ENCODE measurements at regions not wholly inside any gene's neighbourhood (a gene's known extent, or its start where the extent isn't known, plus 50 kb on each side); places are given as distances from the start of the nearest gene placed in this dataset.
"Not testable (repeated sequence)": the region's sequence is repeated elsewhere in the genome, so short reads cannot be mapped to it uniquely, and the experiment has no call there.

DNA sequence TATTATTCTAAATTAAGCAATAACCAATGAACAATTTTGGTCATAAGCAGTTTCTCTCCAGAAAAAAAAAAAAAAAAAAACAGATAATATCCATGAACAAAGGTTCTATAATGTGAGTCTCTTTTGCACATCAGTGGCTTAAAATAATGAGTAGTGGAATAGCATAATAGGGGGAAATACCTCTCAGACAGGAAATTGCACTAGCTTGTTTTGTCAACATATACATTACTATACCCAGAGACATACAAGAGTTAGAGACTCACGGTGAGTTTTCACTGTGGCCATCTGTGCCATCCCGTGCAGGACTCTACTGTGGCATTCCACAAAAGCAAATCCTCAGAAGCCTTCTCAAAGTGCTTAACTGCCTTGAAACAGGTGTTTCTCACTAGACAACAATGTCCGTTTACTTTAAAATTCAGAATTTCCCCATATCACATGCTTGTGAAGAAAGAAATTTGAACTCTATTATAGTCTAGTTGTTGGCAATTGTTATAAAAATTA is 697.9 kb downstream of the USP25 start:
- no peak for DNase-seq

DNA sequence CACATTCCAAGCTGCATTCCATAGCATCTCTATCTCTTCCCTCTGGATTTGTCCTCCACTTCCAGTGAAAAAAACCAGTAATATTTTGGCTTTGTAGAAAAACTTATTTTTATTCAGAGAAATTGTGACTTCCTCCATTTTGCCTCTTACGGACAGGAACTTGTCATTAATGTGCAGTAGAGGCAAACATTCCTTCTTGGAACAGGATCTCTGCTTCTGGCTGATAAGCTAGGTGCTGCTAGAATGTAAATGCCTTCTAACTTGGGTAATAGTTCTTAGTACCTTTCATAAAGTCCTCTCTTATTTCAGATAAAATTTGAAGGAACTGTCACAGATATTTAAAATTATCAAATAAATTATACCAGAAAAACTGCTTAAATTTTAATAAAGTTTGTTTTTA is 707.8 kb downstream of the USP25 start:
- no peak for DNase-seq

DNA sequence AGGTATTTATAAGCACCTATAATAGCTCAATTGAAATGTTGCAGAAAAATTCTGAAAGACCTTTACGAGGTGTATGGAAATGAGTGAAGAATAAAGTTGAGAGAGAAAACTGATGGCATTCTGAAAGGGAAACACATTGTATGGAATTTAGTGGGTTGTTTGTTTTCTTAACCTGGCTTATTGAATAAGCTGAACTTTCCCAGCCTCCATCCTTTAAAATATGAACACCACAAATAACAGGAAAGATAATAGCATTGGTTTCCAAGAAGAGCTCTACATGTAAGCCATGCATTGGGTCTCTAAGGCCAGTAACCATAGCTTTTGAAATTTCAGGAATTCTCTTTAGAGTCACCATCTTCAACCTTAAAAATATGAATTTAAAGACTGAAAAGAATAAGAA is 709.0 kb downstream of the USP25 start:
- DNase-seq, result no peak

DNA sequence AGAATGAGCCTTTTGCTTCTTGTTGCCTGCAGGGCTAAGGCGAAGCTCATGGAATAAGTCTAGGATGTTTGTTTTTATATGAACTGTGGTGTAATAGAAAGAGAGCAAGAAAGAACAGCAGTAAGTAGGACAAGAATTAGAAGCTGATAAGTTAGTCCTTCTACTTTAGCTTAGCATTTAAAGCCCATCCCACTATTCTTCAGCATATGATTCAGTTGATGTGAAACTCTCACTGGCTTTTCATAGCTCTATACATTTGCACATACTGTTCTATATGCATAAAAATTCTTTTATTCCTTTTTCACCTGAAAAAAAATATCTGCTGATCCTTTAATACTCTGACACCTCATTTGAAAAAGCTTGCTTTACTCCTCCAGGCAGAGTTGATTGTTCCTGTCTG is 712.0 kb downstream of the USP25 start:
- DNase-seq, result no peak

DNA sequence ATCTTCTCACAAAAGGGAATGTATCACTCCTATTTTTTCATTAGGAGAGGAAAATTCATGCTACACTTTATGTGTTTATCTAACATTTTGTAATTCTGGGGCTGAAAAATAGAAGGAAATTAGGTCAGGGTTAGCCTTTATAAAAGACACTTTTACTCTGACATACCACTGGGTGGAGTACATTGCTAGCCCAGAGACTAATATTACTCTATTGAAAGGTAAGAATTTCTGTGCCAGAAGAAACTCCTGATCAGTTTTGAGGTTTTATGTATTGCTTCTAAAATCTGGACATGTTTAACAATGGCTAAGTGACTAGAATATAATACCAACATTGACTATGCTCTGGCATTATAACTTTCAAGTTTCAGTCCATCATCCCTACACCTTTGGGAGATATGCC is 724.6 kb downstream of the USP25 start:
- DNase-seq, result no peak

DNA sequence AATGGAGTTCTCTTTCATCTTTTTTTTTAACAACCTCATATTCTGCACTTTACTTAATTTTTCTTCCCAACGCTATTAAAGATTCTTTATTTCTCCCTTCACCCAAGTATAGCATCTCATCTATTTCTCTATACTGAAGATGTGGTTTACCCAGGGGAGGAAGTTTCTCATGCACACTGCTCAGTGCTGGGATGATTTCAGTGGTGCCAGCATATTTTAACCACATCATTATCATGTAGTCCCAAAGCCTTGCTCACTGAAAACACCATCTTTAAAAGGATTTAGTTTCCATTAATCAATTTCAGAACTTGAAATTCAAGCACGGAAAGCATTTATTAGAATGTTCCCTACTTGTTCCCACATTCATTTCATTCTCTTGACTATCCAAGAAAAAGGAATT is 725.7 kb downstream of the USP25 start:
- no peak for DNase-seq

DNA sequence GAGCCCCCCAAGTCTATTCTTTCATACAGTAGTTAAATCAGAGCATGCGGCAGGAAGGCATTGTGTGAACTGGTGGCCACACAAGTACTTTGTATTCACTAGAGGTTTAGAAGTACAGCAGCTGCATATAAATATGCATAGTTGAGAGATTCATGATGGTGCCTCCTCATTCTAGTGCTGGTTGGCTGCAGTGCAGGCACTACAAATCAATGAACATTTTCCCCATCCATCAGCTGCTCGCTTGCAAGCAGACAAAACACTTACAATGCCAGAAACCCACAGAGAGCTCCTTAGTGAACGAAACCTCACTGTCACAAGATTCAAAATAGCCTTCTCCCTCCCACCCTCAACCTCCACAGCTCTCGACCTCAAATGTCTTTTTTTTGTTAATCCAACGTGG is 726.2 kb downstream of the USP25 start:
- no peak for DNase-seq

DNA sequence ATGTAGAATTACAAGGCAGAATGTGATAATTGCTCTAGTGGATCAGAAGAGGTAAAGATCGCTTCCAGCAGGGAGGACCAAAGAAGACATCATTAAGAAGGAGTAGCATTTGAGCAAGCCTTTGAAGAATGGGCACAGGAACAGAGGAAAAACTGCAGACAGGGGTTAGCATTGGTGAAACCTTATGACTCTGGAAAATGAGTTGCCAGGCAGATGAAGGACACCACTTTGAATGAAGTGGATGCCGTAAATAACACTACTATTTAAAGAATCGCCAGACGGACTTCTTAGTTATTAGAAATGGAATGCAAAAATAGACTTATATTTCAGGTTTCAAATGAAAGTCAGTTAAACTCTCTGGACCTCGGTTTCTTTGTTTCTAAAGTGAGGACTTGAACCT is 727.7 kb downstream of the USP25 start:
- DNase-seq, result no peak

DNA sequence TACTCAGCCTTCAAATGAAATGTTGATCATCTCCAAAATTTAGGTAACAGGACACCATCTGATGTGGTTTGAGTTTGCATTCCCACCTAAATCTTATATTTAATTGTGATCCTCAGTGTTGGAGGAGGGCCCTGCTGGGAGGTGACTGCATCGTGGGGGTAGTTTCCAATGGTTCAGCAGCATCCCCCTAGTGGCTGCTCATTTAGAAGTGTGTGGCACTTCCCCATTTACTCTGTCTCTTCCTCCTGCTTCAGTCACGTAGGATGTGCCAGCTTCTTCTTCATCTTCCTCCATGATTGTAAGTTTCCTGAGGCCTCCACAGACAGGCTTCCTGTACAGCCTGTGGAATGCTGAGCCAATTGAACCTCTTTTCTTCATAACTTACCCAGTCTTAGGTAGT is 731.2 kb downstream of the USP25 start:
- no peak for DNase-seq

DNA sequence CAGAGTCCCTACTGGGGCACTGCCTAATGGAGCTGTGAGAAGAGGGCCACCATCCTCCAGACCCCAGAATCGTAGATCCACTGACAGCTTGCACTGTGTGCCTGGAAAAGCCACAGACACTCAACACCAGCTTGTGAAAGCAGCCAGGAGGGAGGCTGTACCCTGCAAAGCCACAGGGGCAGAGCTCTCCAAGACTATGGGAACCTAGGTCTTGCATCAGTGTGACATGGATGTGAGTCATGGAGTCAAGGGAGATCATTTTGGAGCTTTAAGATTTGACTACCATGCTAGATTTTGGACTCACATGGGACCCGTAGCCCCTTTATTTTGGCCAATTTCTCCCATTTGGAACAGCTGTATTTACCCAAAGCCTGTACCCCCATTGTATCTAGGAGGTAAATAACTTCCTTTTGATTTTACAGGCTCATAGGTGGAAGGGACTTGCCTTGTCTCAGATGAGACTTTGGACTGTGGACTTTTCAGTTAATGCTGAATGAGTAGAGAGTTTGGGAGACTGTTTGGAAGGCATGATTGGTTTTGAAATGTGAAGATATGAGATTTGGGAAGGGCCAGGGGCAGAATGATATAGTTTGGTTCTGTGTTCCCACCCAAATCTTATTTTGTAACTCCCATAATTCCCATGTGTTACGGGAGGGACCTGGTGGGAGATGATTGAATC is 734.6 kb downstream of the USP25 start:
- DNase-seq, result not testable (repeated sequence)

DNA sequence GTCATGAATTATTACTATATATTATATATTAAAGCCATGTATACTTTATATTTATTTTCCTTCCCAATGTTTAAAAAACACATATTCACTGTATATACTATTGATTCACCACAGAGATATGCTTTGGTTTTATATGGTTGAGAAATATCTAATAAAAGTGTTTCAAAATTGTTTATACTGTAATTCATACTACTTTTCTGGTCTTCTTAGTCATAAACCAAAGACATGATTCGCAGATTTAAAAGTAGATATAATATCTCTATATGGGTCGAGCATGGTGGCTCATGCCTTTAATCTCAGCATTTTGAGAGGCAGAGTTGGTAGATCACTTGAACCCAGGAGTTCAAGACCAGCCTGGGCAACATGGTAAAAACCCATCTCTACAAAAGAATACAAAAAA is 738.4 kb downstream of the USP25 start:
- no peak for DNase-seq

DNA sequence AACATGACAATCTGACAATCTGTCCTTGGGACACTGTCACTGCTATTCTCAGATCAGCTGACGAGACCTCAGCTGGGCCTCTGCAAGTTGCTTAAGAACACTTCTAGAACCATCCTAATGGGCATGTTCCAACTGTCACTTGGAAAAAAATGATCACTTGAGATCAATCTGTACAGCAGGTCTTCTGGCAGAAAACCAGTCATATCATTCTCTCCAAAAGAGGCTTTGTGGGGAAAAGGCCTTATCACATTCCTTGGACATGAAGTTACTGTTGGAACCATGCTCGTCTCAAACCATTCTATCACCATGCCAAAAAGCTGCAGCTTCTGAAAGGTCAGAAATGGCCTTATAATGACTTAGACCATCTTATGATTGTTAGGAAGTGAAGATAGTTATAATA is 744.2 kb downstream of the USP25 start:
- no peak for DNase-seq

DNA sequence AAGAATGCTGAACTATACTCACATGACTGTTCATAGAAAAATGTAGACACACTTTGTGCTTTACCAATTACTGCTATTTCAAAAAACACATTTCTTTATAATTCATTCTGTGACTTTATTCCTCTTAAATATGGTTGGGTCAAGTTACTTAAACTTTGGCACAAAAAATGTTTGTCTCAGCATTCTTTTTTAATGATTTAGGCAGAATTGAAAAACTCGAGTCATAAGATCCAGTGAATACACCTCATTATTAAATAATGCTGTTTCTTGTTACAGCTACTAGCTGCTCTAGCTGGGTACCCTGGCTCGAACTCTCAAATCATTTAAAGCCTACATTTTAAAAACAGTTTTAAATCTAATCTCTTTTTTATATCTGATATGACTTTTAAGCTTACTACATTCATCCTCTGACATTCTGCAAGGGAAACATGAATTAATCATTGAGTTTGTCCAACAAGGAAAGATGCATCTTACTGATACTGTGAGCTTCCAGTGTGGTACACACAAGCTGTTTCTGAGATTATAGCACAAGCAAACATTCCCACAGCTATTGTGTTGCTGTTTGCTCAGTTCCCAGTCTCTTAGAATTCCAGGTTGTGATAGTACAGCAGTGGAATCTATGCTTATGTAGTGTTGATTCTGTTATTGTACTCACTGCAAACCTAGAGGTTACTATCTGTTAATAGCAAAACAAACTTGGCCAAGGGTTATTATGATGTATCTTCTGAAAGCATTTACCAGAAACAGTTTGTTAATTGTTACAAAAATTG is 746.5 kb downstream of the USP25 start:
- no peak for DNase-seq

DNA sequence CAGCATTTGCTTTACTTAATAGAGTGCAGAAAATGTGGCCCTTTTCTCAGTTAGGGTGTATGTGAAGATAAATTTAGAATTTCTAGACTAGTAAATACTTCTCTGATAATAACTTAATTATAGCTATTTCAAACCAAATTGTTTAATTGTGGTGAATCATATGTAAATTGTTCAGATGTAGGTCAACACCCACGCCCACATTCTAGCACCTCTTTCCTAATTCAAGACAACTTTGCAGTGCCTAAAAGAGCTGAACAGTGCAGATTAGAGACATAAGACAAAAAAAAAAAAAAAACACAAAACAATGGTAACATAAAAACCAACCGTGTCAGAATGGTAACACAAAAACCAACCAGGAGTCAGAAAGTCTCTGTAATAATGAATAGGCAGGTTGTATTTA is 758.3 kb downstream of the USP25 start:
- no peak for DNase-seq

DNA sequence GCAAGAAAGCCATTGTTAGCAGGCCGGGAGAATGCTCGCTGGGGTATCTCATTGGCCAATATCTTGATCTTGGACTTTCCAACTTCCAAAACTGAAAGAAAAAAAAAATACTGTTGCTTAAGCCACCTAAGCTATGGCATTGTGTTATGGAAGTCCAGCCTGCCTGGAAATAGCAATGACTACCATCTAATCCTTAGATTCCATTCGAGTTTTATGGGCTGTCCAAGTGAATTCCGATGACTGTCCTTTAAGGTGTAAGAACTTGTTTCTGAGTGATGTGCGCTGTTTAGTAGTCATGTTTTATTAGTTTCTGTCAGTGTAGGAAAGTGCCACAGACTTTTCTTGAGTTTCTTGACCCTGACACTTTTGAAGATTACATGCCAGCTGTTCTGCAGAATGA is 762.6 kb downstream of the USP25 start:
- DNase-seq, result no peak

DNA sequence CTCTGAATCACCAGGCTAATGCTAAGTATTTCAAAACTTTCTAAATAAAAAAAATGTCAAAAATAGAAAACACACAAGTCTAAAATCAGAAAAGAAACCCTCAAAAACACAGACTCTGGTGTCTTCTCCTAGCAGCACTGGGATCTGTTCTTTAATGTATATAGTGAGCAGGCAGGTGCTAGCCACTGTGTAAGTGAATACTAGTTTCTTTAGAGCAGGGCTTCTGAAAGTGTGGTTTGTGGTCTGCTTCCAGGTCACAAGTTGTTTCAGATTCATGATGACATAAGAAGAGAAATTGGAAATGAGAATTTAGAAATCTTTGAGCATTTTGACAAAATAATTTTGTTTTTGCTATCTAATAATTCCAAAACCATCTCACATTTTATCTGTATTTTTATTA is 763.1 kb downstream of the USP25 start:
- no peak for DNase-seq

DNA sequence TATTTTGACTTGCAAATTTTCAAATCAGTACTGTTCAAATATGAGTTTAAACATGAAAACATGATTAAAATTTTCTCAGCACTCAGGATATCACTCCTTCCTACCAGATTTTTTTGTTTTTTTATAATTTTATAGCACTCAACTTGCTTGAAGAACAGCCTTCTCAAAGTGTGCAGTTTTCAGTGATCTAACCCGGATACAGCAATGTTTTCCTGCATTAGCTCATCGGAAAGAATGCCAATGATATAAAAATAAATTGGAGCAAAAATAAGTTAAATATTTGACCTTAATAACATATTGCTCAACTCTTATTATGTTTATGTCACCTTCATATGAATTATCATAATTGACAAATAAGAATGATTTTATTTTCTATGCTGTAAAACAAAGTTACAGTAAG is 766.8 kb downstream of the USP25 start:
- DNase-seq, result no peak

DNA sequence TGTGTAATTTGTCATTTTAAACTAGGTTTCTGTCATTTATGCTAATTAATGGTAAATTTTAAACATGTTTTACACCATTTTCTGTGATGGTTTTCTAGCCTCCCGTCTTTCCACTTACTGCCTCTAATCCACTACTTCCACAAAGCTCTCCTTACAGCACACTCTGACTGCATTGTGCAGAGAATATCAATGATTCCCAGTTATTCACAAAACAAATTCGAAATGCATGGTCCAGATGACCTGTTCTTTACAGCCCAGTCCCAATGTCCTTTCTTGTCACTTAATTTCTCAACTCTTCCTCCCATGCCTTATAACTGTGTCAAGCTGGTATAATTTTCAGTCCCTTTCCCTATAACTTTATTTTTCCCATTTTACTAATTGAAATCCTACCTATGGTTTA is 770.5 kb downstream of the USP25 start:
- DNase-seq, result no peak

DNA sequence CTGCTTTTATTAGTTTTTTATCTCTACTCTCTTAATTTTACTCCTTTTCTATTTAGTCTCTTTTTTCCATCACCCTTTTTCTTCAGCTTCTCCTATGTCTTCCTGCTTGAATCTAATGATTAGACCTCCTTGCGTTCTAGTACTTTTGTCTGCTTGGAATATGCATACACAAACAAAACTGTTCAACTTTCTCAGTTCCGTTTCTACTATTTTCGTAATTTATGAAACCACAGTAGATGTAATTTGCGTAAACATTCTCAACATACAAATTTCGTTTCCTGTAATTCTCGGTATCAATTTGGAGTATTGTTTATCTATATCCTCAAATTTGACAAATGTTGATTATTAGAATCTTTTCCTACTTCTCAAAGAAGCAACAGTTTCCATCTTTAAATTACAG is 772.5 kb downstream of the USP25 start:
- DNase-seq, result no peak

DNA sequence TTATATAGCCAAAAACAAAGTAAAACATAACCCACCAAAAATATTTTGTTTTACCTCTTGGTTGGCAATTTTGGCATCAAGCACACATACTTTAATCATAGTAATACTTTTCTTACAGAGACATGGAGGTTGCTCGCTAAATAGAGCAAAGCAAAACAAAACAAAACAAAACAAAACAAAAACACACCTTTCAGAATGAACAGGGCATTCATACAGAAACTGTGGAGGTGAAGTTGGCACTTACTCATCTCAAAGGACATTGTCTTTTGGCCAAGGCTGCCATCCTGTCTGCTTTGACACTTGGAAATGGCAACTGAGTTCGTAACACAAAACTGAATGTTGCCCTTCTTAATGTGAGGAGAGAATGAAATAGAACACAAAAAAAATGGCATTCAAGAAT is 773.1 kb downstream of the USP25 start:
- no peak for DNase-seq

DNA sequence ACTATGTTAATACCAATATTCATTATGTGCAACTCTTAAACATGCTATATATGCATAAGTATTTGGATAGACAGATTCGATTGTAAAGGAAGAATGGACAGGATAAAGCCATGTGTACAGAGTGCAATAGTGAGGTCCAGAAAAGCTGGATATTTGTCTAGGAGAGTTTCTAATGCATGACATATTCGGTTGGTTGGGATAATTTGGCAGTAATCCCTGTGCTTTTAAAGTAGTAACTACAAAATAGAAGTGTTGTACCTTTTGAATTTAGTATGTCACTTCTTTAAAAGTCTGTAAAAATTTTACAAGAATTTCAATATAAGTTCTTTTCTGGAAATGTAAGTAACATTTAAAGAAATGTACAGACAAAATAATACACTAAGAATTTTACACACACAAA is 774.5 kb downstream of the USP25 start:
- no peak for DNase-seq

DNA sequence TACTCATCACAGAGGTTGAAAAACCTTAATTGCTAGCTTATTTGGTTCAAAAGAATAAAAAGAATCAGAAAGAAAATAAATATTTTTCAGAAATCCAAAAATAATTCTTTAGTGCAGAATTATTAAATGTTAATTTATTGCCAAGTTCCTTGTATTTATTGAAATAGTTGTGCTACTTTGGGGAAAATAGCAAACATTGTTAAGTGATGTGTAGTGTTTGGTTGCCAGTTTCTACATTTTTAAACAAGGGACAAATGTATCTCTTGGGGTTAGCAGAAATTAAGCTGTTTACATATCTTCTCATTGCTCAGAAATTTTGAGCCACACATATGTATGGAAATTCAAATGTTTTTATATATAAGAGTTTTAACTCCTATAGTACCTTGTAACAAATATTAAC is 775.0 kb downstream of the USP25 start:
- DNase-seq, result no peak

DNA sequence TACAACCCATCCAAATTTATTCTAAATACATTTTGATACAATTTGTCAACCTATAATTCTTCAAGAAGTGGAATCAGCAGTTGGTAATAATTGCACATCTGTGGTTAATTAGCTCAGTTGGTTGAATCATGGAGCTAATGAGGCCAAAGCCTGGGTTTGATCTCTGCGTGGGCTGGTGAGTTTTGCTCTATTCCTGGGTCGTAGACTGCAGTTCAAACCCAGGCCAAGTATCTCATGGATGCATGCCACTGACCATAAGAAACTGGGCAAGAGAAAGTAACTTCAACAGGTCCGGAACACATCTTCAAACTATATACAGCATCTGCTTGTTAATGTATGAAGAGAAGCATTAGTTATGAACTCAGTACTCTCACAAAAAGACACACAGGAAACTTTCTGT is 779.7 kb downstream of the USP25 start:
- no peak for DNase-seq

DNA sequence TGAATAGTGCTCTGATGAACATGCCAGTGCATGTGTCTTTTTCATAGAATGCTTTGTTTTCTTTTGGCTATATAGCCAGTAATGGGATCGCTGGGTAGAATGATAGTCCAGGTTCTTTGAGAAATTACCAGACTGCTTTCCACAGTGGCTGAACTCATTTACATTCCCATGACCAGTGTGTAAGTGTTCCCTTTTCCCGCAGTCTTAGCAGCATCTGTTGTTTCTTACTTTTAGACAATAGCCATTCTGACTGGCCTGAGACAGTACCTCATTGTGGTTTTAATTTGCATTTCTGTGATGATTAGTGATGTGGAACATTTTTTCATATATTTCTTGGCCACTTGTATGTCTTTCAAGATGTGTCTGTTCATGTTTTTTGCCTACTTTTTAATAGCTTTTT is 784.5 kb downstream of the USP25 start:
- no peak for DNase-seq

DNA sequence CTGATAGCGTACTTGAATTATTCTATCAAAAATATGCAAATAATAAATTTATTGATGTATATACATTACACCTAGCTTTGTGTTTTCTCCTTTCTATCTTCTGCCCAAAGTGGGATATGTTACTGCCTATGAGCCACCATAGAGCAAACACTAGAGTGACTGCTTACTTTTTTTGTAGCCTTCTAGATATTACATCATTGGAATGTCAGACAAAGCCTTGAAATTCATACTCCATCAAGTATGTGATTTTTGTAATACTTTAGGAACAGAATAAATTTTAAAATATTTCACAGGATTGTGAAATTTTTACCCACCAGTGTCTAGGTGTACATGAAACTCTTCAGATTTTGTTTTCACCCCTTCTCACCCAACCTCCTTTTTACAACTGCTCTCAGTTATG is 787.6 kb downstream of the USP25 start:
- DNase-seq, result no peak
